H1 (cell line): ENCODE measurements at regions not wholly inside any gene's neighbourhood (a gene's known extent, or its start where the extent isn't known, plus 50 kb on each side); places are given as distances from the start of the nearest gene placed in this dataset.

Source experiments
- CTCF ChIA-PET: fragments of 300-600 bp; sonication (Branson Sonifier 250); formaldehyde crosslinking; loops from one replicate; lab custom pipeline; 2021; ENCODE audit not compliant: partially characterized antibody; lab: Charles Lee
- POLR2A ChIA-PET: fragments of 300-600 bp; sonication (Branson Sonifier 250); formaldehyde crosslinking; loops from one replicate; lab custom pipeline; 2021; ENCODE audit warnings: inconsistent platforms; ENCODE audit not compliant: partially characterized antibody; lab: Charles Lee
- DNase-seq, 2 experiments: peaks; one replicate each; pipeline versions ENCODE4 v3.0.0 to v3.0.0-alpha.2; 2010 to 2022; ENCODE audit warnings: low spot score in 2 of 2, low read depth in 1 of 2, mixed read lengths in 1 of 2
- FAIRE-seq: peaks from 2 replicates; lab custom pipeline; 2011; peaks lifted over from hg19 to GRCh38; lab: Jason Lieb, UNC
- H2AFZ ChIP-seq: 2 replicates; pipeline ENCODE4 v1.8.1; 2012; ENCODE audit warnings: low read length, inconsistent platforms
- H2AK5ac ChIP-seq: 2 replicates; pipeline ENCODE4 v1.6.1; 2013; ENCODE audit warnings: low read depth, low read length
- H2BK120ac ChIP-seq: replicated peaks from 2 replicates; pipeline ENCODE3; 2013; ENCODE audit warnings: low read depth, low read length, inconsistent platforms
- H2BK12ac ChIP-seq: 2 replicates; pipeline ENCODE4 v1.6.1; 2013; ENCODE audit warnings: low read depth, low read length
- H2BK15ac ChIP-seq: 2 replicates; pipeline ENCODE4 v1.6.1; 2013; ENCODE audit warnings: low read length
- H2BK20ac ChIP-seq: 2 replicates; pipeline ENCODE4 v1.6.1; 2013; ENCODE audit warnings: low read length
- H2BK5ac ChIP-seq: 2 replicates; pipeline ENCODE4 v1.6.1; 2013; ENCODE audit warnings: low read depth, low read length
- H3K14ac ChIP-seq: 2 replicates; pipeline ENCODE4 v1.6.1; 2013; ENCODE audit warnings: inconsistent platforms; ENCODE audit not compliant: insufficient read length
- H3K18ac ChIP-seq: 2 replicates; pipeline ENCODE4 v1.6.1; 2013; ENCODE audit warnings: low read length; ENCODE audit errors: extremely low read depth
- H3K23ac ChIP-seq: 2 replicates; pipeline ENCODE4 v1.6.1; 2013; ENCODE audit warnings: inconsistent platforms; ENCODE audit not compliant: insufficient read length
- H3K23me2 ChIP-seq: 2 replicates; pipeline ENCODE4 v1.6.1; 2013; ENCODE audit warnings: low read depth, low read length
- H3K27ac ChIP-seq: 2 replicates; pipeline ENCODE4 v1.6.1; 2011; ENCODE audit warnings: low read depth, low read length, inconsistent platforms
- H3K27me3 ChIP-seq, 4 experiments: replicated peaks in 1 of 4; 1 replicate in 1 of 4; 2 replicates in 3 of 4; pipeline versions ENCODE4 v1.6.1 to v1.8.1; 2011 to 2013; ENCODE audit warnings: low read length in 3 of 4, mild to moderate bottlenecking in 3 of 4, inconsistent platforms in 2 of 4, mixed read lengths in 2 of 4, moderate library complexity in 1 of 4; ENCODE audit not compliant: control insufficient read depth in 3 of 4, insufficient read depth in 3 of 4; ENCODE audit errors: extremely low read depth in 1 of 4
- H3K36me3 ChIP-seq, 4 experiments: 2 replicates each; pipeline versions ENCODE4 v1.6.1 to v1.8.1; 2011 to 2013; ENCODE audit warnings: mild to moderate bottlenecking in 4 of 4, low read length in 3 of 4, moderate library complexity in 2 of 4, control low read depth in 1 of 4, inconsistent platforms in 1 of 4; ENCODE audit not compliant: insufficient read depth in 4 of 4, control insufficient read depth in 2 of 4
- H3K4ac ChIP-seq: replicated peaks from 2 replicates; pipeline ENCODE3; 2013; ENCODE audit warnings: low read length, low read depth, mixed read lengths, inconsistent platforms; ENCODE audit not compliant: insufficient read length
- H3K4me1 ChIP-seq, 4 experiments: replicated peaks in 1 of 4; 1 replicate in 1 of 4; 2 replicates in 3 of 4; pipeline versions ENCODE4 v1.6.1 to v1.8.1; 2011 to 2013; ENCODE audit warnings: low read length in 3 of 4, inconsistent platforms in 2 of 4, mixed read lengths in 1 of 4; ENCODE audit not compliant: insufficient read depth in 4 of 4, control insufficient read depth in 3 of 4
- H3K4me2 ChIP-seq, 2 experiments: 2 replicates each; pipeline versions ENCODE4 v1.6.1 to v1.8.1; 2011 to 2013; ENCODE audit warnings: low read depth in 2 of 2, low read length in 2 of 2, control low read depth in 1 of 2, inconsistent platforms in 1 of 2, mild to moderate bottlenecking in 1 of 2; ENCODE audit not compliant: insufficient read depth in 1 of 2
- H3K4me3 ChIP-seq, 4 experiments: fragments of 200-600, 300-600 bp in 1 of 4; sonication (generic), shearing (Covaris generic), sonication (Bioruptor Twin) in 1 of 4; 2 replicates each; pipeline versions ENCODE4 v1.5.1 to v1.8.1; 2011 to 2016; ENCODE audit warnings: low read length in 4 of 4, low read depth in 3 of 4, control low read depth in 2 of 4, inconsistent platforms in 2 of 4, mild to moderate bottlenecking in 2 of 4, mixed read lengths in 1 of 4, moderate library complexity in 1 of 4; ENCODE audit not compliant: insufficient read depth in 2 of 4; ENCODE audit errors: extremely low read depth in 1 of 4
- H3K56ac ChIP-seq: replicated peaks from 2 replicates; pipeline ENCODE3; 2013; ENCODE audit warnings: low read depth, mild to moderate bottlenecking, mixed read lengths, low read length, inconsistent platforms; ENCODE audit not compliant: insufficient read length
- H3K79me1 ChIP-seq: 2 replicates; pipeline ENCODE4 v1.6.1; 2013; ENCODE audit warnings: low read depth, low read length, control low read depth
- H3K79me2 ChIP-seq, 2 experiments: 2 replicates each; pipeline versions ENCODE4 v1.6.1 to v1.8.1; 2012 to 2013; ENCODE audit warnings: low read length in 2 of 2, mild to moderate bottlenecking in 2 of 2, inconsistent platforms in 1 of 2; ENCODE audit not compliant: insufficient read depth in 2 of 2, control insufficient read depth in 1 of 2
- H3K9ac ChIP-seq, 4 experiments: replicated peaks in 1 of 4; 1 replicate in 1 of 4; 2 replicates in 3 of 4; pipeline versions ENCODE4 v1.6.1 to v1.8.1; 2011 to 2013; ENCODE audit warnings: low read depth in 3 of 4, low read length in 3 of 4, control low read depth in 2 of 4, mild to moderate bottlenecking in 2 of 4, moderate library complexity in 2 of 4, inconsistent platforms in 1 of 4; ENCODE audit errors: extremely low read depth in 1 of 4
- H3K9me3 ChIP-seq, 2 experiments: 2 replicates each; pipeline versions ENCODE4 v1.6.1 to v1.8.1; 2012 to 2013; ENCODE audit warnings: mild to moderate bottlenecking in 2 of 2, moderate library complexity in 2 of 2, control low read depth in 1 of 2, inconsistent platforms in 1 of 2, low read depth in 1 of 2, low read length in 1 of 2, mixed read lengths in 1 of 2; ENCODE audit not compliant: insufficient read depth in 2 of 2
- H4K20me1 ChIP-seq, 2 experiments: replicated peaks in 1 of 2; 2 replicates each; pipeline versions ENCODE3 to v1.8.1; 2011 to 2013; ENCODE audit warnings: inconsistent platforms in 2 of 2, low read length in 2 of 2, mild to moderate bottlenecking in 1 of 2; ENCODE audit not compliant: insufficient read depth in 2 of 2, control insufficient read depth in 1 of 2
- H4K5ac ChIP-seq: 2 replicates; pipeline ENCODE4 v1.6.1; 2013; ENCODE audit warnings: low read length, low read depth, mixed read lengths, inconsistent platforms; ENCODE audit not compliant: insufficient read length
- H4K8ac ChIP-seq: 2 replicates; pipeline ENCODE4 v1.8.0; 2013; ENCODE audit warnings: mild to moderate bottlenecking, moderate library complexity, low read length, inconsistent platforms; ENCODE audit not compliant: insufficient read depth; ENCODE audit errors: extremely low read depth
- H4K91ac ChIP-seq: replicated peaks from 2 replicates; pipeline ENCODE3; 2013; ENCODE audit warnings: low read length, mixed read lengths, inconsistent platforms; ENCODE audit not compliant: insufficient read length
- CEBPB ChIP-seq: IDR thresholded peaks from 2 replicates; pipeline ENCODE4 v1.6.1; 2012; ENCODE audit warnings: low read depth, low read length
- CHD1 ChIP-seq: IDR thresholded peaks from 2 replicates; pipeline ENCODE4 v1.6.1; 2012; ENCODE audit warnings: low read depth, low read length, improper control_type of control experiment
- CREB1 ChIP-seq: IDR thresholded peaks from 2 replicates; pipeline ENCODE4 v1.6.1; 2012; ENCODE audit warnings: inconsistent platforms
- HDAC6 ChIP-seq: IDR thresholded peaks from one replicate; pipeline ENCODE4 v1.7.1; 2012; ENCODE audit warnings: low read depth, mild to moderate bottlenecking, inconsistent platforms, low read length, moderate library complexity
- RBBP5 ChIP-seq: IDR thresholded peaks from 2 replicates; pipeline ENCODE4 v1.7.1; 2012; ENCODE audit warnings: low read depth, mild to moderate bottlenecking, inconsistent platforms, low read length, moderate library complexity, borderline replicate concordance
- SIX5 ChIP-seq: IDR thresholded peaks from 2 replicates; pipeline ENCODE4 v1.6.1; 2011; ENCODE audit warnings: mild to moderate bottlenecking, low read depth, low read length
- SRF ChIP-seq: IDR thresholded peaks from 2 replicates; pipeline ENCODE4 v1.6.1; 2011; ENCODE audit warnings: mild to moderate bottlenecking, low read depth, low read length, moderate library complexity
- WGBS, 2 experiments: shearing (Covaris generic) in 1 of 2; methylation state at CpG; one replicate each; pipeline versions ENCODE4 v1.1.6 to v1.1.7; 2013 to 2015; ENCODE audit warnings: low lambda C conversion rate in 2 of 2, mixed read lengths in 2 of 2, inconsistent platforms in 1 of 2, low coverage in 1 of 2, missing lambda C conversion rate in 1 of 2; ENCODE audit not compliant: insufficient replicate concordance in 2 of 2, insufficient coverage in 1 of 2, insufficient read length in 1 of 2; ENCODE audit errors: extremely low coverage in 1 of 2, missing lambda C conversion rate in 1 of 2; 5-methylcytosine and 5-hydroxymethylcytosine counted together
- TF ChIP-seq, protein P1 (sequence below): IDR thresholded peaks from 2 replicates; pipeline ENCODE4 v1.6.1; 2012; ENCODE audit warnings: inconsistent platforms

DNA sequence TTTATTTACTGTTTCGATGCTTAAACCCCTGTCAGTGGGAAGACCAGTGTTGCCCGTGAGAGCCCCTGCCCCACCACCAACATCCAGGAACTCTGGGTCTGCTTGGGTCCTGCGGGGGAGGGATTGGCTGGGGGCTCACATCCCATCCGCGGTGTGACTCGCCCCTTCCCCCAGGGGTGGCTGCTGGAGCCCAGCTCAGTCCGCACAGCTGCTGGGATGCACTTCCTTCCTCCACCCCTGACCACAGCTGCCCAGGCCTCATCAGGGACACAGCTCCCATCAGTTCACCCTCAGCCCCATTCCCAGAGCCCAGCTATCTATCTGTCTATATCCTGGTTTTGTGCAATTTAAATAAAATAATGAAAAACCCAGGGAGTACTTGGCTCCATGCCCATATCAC, 54.5 kb downstream of the JAKMIP3 start:
- Histone ChIP-seq H3K4ac (no peak overlapping the region), H4K8ac (no peak overlapping the region), H3K9ac (no peak overlapping the region), H2AFZ (no peak overlapping the region), H4K5ac (no peak overlapping the region), H2BK20ac (no peak overlapping the region), H3K9me3 (no peaks in the 10 kb centered on the region), H3K4me3 (no peak overlapping the region), H4K91ac (no peak overlapping the region), H3K23ac (no peak overlapping the region), H3K4me1 (peaks cover 0 to 3% (median 1%) of the 10 kb centered on the region in 4 experiments; a peak in 2 of 7 replicates), H3K4me2 (no peak overlapping the region), H3K14ac (no peak overlapping the region), H2BK12ac (no peak overlapping the region), H2BK5ac (no peak overlapping the region), H3K79me1 (no peaks in the 10 kb centered on the region), H2BK15ac (no peak overlapping the region), H2AK5ac (no peak overlapping the region), H3K27ac (no peak overlapping the region), H2BK120ac (no peak overlapping the region), H3K23me2 (no peaks in the 10 kb centered on the region), H3K36me3 (no peaks in the 10 kb centered on the region), H3K56ac (no peak overlapping the region), H4K20me1 (peaks cover 0 to 2% of the 10 kb centered on the region in 2 experiments), H3K79me2 (no peaks in the 10 kb centered on the region), H3K18ac (no peak overlapping the region; the same call in 1 of the 2 replicates), H3K27me3 (no peaks in the 10 kb centered on the region)
- CTCF ChIA-PET: interaction anchor here (0.6 to 1.6 kb wide), 4 partner anchors 11 to 22 kb away, joined by 3 to 6 read pairs (median 4); no protein-coding TSS in a partner anchor
- DNase-seq: no peak
- 76% methylated on average over 7 of the region's 7 CpGs; no CpG with 5 or more reads in 1 of the 2 experiments for WGBS, 2 experiments
- no peak for FAIRE-seq
- POLR2A ChIA-PET: no interaction called here
- TF ChIP-seq, protein P1, sequence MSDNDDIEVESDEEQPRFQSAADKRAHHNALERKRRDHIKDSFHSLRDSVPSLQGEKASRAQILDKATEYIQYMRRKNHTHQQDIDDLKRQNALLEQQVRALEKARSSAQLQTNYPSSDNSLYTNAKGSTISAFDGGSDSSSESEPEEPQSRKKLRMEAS: no peak
- no peak for TF ChIP-seq HDAC6
- TF ChIP-seq CEBPB: no peak
- no peak for TF ChIP-seq CREB1
- no peak for TF ChIP-seq RBBP5
- TF ChIP-seq CHD1: no peak
- no peak for TF ChIP-seq SIX5
- TF ChIP-seq SRF: no peak
